ENCODE measurements at regions not wholly inside any gene's neighbourhood (a gene's known extent, or its start where the extent isn't known, plus 50 kb on each side); places are given as distances from the start of the nearest gene placed in this dataset.

DNA sequence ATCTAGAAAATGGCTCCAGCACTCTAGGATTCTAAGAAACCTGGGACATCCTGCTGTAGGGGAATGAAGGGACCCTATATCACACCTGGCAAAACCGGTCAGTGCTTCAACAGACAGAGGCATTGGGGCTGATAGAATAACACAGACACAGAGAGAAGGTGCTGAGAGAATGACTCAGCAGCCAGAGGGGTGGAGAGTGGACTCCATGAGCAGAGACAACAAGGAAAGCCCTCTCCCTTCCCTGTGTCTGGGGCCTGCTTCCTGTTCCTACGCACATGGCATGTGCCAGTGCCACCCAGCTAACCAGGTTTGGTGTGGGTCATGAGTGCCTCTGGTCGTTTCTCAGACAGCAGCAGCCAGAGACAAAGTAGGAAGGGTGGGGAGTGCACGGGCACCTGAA, 140.3 kb downstream of the CCT6B start (continued):
- TF ChIP-seq, protein P1, sequence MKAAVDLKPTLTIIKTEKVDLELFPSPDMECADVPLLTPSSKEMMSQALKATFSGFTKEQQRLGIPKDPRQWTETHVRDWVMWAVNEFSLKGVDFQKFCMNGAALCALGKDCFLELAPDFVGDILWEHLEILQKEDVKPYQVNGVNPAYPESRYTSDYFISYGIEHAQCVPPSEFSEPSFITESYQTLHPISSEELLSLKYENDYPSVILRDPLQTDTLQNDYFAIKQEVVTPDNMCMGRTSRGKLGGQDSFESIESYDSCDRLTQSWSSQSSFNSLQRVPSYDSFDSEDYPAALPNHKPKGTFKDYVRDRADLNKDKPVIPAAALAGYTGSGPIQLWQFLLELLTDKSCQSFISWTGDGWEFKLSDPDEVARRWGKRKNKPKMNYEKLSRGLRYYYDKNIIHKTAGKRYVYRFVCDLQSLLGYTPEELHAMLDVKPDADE (IDR thresholded peaks at IDR 0.05), result no peak
- no peak for TF ChIP-seq ZNF114 (CRISPR knock-in tag; IDR thresholded peaks at IDR 0.05)
- TF ChIP-seq CREB1 (CRISPR knock-in tag; IDR thresholded peaks at IDR 0.05; ENCODE audit: low read depth), result no peak
- TF ChIP-seq, protein P2, sequence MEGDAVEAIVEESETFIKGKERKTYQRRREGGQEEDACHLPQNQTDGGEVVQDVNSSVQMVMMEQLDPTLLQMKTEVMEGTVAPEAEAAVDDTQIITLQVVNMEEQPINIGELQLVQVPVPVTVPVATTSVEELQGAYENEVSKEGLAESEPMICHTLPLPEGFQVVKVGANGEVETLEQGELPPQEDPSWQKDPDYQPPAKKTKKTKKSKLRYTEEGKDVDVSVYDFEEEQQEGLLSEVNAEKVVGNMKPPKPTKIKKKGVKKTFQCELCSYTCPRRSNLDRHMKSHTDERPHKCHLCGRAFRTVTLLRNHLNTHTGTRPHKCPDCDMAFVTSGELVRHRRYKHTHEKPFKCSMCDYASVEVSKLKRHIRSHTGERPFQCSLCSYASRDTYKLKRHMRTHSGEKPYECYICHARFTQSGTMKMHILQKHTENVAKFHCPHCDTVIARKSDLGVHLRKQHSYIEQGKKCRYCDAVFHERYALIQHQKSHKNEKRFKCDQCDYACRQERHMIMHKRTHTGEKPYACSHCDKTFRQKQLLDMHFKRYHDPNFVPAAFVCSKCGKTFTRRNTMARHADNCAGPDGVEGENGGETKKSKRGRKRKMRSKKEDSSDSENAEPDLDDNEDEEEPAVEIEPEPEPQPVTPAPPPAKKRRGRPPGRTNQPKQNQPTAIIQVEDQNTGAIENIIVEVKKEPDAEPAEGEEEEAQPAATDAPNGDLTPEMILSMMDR (conservative IDR thresholded peaks at IDR 0.05; ENCODE audit: low read depth in 2 of 2), result no peak
- TF ChIP-seq ZNF331 (CRISPR knock-in tag; IDR thresholded peaks at IDR 0.05; ENCODE audit: low read depth), result no peak
- TF ChIP-seq, protein P3, sequence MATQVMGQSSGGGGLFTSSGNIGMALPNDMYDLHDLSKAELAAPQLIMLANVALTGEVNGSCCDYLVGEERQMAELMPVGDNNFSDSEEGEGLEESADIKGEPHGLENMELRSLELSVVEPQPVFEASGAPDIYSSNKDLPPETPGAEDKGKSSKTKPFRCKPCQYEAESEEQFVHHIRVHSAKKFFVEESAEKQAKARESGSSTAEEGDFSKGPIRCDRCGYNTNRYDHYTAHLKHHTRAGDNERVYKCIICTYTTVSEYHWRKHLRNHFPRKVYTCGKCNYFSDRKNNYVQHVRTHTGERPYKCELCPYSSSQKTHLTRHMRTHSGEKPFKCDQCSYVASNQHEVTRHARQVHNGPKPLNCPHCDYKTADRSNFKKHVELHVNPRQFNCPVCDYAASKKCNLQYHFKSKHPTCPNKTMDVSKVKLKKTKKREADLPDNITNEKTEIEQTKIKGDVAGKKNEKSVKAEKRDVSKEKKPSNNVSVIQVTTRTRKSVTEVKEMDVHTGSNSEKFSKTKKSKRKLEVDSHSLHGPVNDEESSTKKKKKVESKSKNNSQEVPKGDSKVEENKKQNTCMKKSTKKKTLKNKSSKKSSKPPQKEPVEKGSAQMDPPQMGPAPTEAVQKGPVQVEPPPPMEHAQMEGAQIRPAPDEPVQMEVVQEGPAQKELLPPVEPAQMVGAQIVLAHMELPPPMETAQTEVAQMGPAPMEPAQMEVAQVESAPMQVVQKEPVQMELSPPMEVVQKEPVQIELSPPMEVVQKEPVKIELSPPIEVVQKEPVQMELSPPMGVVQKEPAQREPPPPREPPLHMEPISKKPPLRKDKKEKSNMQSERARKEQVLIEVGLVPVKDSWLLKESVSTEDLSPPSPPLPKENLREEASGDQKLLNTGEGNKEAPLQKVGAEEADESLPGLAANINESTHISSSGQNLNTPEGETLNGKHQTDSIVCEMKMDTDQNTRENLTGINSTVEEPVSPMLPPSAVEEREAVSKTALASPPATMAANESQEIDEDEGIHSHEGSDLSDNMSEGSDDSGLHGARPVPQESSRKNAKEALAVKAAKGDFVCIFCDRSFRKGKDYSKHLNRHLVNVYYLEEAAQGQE (IDR thresholded peaks at IDR 0.05; ENCODE audit: unreplicated experiment), result no peak
- TF ChIP-seq EZH2 (IDR thresholded peaks at IDR 0.05; ENCODE audit: low read depth, unreplicated experiment), result no peak

DNA sequence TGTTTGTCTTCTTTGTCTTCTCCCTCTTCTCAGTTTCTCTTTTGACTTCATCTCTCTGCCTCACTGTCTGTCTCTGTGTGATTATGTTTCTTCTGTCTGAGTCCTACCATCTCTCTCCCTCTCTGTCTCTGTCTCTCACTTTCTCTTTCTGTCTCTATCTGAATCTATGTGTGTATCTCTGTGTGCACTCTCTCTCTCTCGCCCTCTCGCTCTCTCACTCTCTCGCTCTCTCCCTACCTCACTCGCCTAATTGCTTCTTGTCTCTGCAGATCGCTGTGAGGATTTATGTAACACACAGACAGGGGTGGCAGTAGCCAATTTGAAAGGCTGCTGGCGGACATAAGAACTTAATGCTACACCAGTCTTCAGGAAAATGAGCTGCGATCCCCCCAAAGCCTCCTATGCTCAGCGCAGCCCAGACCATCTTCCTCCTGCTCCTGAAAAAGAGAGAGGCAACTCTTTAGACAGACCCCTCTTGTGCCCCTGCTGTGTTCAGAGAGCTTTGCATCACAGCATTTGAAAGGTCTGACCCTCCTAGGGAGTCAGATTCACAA, 140.9 kb downstream of the CCT6B start:
- Mint-ChIP-seq H3K36me3 (ENCODE audit: low read depth) (no peaks in the 10 kb centered on the region), H3K4me1 (peaks cover 43% of the 10 kb centered on the region), H3K27ac (no peak overlapping the region), H3K9me3 (no peaks in the 10 kb centered on the region), H3K4me3 (peak overlapping the region; percentile 33), H3K27me3 (ENCODE audit: insufficient read depth, low read depth, poor library complexity) (peaks cover 44% of the 10 kb centered on the region)
- Histone ChIP-seq H3K9me2 (ENCODE audit: insufficient read depth) (no peaks in the 10 kb centered on the region), H3K36me3 (ENCODE audit: insufficient read depth) (no peaks in the 10 kb centered on the region), H3K79me2 (replicated peaks; ENCODE audit: insufficient read depth) (no peaks in the 10 kb centered on the region), H4K20me1 (replicated peaks; ENCODE audit: insufficient read depth) (no peaks in the 10 kb centered on the region), H3K4me3 (peak overlapping the region; percentile 31; the same call in 1 of the 2 replicates), H3K4me1 (ENCODE audit: insufficient read depth) (peaks cover 18% of the 10 kb centered on the region), H3K4me2 (peak overlapping the region; percentile 58), H3K27ac (ENCODE audit: low read depth) (no peak overlapping the region), H3K27me3 (ENCODE audit: insufficient read depth) (peaks cover 13% of the 10 kb centered on the region; the same call in 1 of the 2 replicates), H2AFZ (peak overlapping the region; percentile 63; the same call in 1 of the 2 replicates), H3F3A (replicated peaks; ENCODE audit: low read depth) (no peaks in the 10 kb centered on the region)
- DNase-seq (ENCODE audit: low spot score), result peak; percentile 20
- ATAC-seq, result peak; percentile 81
- no peak for TF ChIP-seq NANOG (IDR thresholded peaks at IDR 0.05; ENCODE audit: borderline replicate concordance)
- TF ChIP-seq POLR2AphosphoS5 (IDR thresholded peaks at IDR 0.05; ENCODE audit: low read depth), result no peak
- no peak for TF ChIP-seq STAT1 (IDR thresholded peaks at IDR 0.05; ENCODE audit: unreplicated experiment)
- TF ChIP-seq ZNF331 (CRISPR knock-in tag; IDR thresholded peaks at IDR 0.05; ENCODE audit: low read depth), result no peak
- TF ChIP-seq, protein P2 (conservative IDR thresholded peaks at IDR 0.05; ENCODE audit: low read depth in 2 of 2), result no peak
- no peak for TF ChIP-seq EZH2 (IDR thresholded peaks at IDR 0.05; ENCODE audit: low read depth, unreplicated experiment)
- no peak for TF ChIP-seq CREB1 (CRISPR knock-in tag; IDR thresholded peaks at IDR 0.05; ENCODE audit: low read depth)
- TF ChIP-seq EZH2phosphoT487 (IDR thresholded peaks at IDR 0.05; ENCODE audit: unreplicated experiment), result no peak
- no peak for TF ChIP-seq JUNB (IDR thresholded peaks at IDR 0.05; ENCODE audit: unreplicated experiment)
- no peak for TF ChIP-seq ZNF114 (CRISPR knock-in tag; IDR thresholded peaks at IDR 0.05)
- TF ChIP-seq, protein P3 (IDR thresholded peaks at IDR 0.05; ENCODE audit: unreplicated experiment), result no peak
